IMR-90 (cell line): ENCODE measurements at regions not wholly inside any gene's neighbourhood (a gene's known extent, or its start where the extent isn't known, plus 50 kb on each side); places are given as distances from the start of the nearest gene placed in this dataset.

ENCODE experiments used
- ATAC-seq: fragments of 200-7000 bp; cut with Tn5 transposase; 2 replicates; pipeline ENCODE4 v1.9.1; 2020; ENCODE audit warnings: low read depth, mild to moderate bottlenecking, moderate library complexity
- BruUV-seq: library from RNA; stranded (reverse); fragments of 400-500 nt; replicated peaks from 2 replicates; lab custom pipeline; 2021; lab: Mats Ljungman, UMichigan
- CTCF ChIA-PET: fragments of 300-600 bp; formaldehyde crosslinking; extraction: SDS; loops from one replicate; lab custom pipeline; 2021; ENCODE audit warnings: antibody characterized with exemption; lab: Yijun Ruan, JAX
- POLR2A ChIA-PET: fragments of 300-600 bp; sonication (Branson Sonifier 250); formaldehyde crosslinking; loops from one replicate; lab custom pipeline; 2022; ENCODE audit warnings: antibody characterized with exemption; ENCODE audit not compliant: unreplicated experiment; lab: Charles Lee
- DNase-seq: peaks from one replicate; pipeline ENCODE4 v3.0.0; 2013
- H2AFZ ChIP-seq: replicated peaks from 2 replicates; pipeline ENCODE3; 2013; ENCODE audit warnings: low read length, mild to moderate bottlenecking; ENCODE audit not compliant: poor library complexity
- H2AK5ac ChIP-seq: 2 replicates; pipeline ENCODE4 v1.6.1; 2013; ENCODE audit warnings: low read depth, low read length, inconsistent platforms
- H2AK9ac ChIP-seq: replicated peaks from 2 replicates; pipeline ENCODE3; 2013; ENCODE audit warnings: mild to moderate bottlenecking, low read depth, low read length, moderate library complexity; ENCODE audit not compliant: poor library complexity
- H2BK120ac ChIP-seq: 2 replicates; pipeline ENCODE4 v1.6.1; 2013; ENCODE audit warnings: low read depth, low read length, inconsistent platforms
- H2BK15ac ChIP-seq: 3 replicates; pipeline ENCODE4 v1.6.1; 2013; ENCODE audit warnings: low read depth, low read length, inconsistent platforms
- H2BK20ac ChIP-seq: 2 replicates; pipeline ENCODE4 v1.6.1; 2013; ENCODE audit warnings: low read depth, mild to moderate bottlenecking, inconsistent platforms, low read length, moderate library complexity
- H2BK5ac ChIP-seq: 2 replicates; pipeline ENCODE4 v1.6.1; 2013; ENCODE audit warnings: mild to moderate bottlenecking, low read depth, low read length, inconsistent platforms; ENCODE audit not compliant: poor library complexity, severe bottlenecking
- H3K14ac ChIP-seq: replicated peaks from 2 replicates; pipeline ENCODE4 v1.6.1; 2013; ENCODE audit warnings: low read depth, low read length, inconsistent platforms
- H3K18ac ChIP-seq: 2 replicates; pipeline ENCODE4 v1.6.1; 2013; ENCODE audit warnings: low read depth, low read length, control low read depth
- H3K23ac ChIP-seq: 2 replicates; pipeline ENCODE4 v1.6.1; 2013; ENCODE audit warnings: low read depth, low read length, inconsistent platforms
- H3K27ac ChIP-seq: 2 replicates; pipeline ENCODE4 v1.5.1; 2013; ENCODE audit warnings: mild to moderate bottlenecking, control low read depth, low read length; ENCODE audit not compliant: insufficient read depth
- H3K27me3 ChIP-seq: 2 replicates; pipeline ENCODE4 v1.6.1; 2013; ENCODE audit warnings: low read length; ENCODE audit not compliant: control insufficient read depth, insufficient read depth
- H3K36me3 ChIP-seq: 2 replicates; pipeline ENCODE4 v1.6.1; 2013; ENCODE audit warnings: low read length, mixed read lengths; ENCODE audit not compliant: control insufficient read depth, insufficient read depth
- H3K4ac ChIP-seq: 2 replicates; pipeline ENCODE4 v1.6.1; 2013; ENCODE audit warnings: low read depth, low read length, inconsistent platforms
- H3K4me1 ChIP-seq: 2 replicates; pipeline ENCODE4 v1.6.1; 2013; ENCODE audit warnings: low read length, mixed read lengths; ENCODE audit not compliant: control insufficient read depth, insufficient read depth
- H3K4me2 ChIP-seq: 2 replicates; pipeline ENCODE4 v1.6.1; 2013; ENCODE audit warnings: low read depth, mild to moderate bottlenecking, control low read depth, low read length, moderate library complexity
- H3K4me3 ChIP-seq: 2 replicates; pipeline ENCODE4 v1.5.1; 2013; ENCODE audit warnings: low read depth, mild to moderate bottlenecking, control low read depth, low read length, moderate library complexity; ENCODE audit not compliant: insufficient read depth
- H3K56ac ChIP-seq: 2 replicates; pipeline ENCODE4 v1.6.1; 2013; ENCODE audit warnings: low read length, inconsistent platforms; ENCODE audit not compliant: insufficient read depth; ENCODE audit errors: extremely low read depth
- H3K79me1 ChIP-seq, 2 experiments: 2 replicates each; pipeline ENCODE4 v1.6.1; 2013; ENCODE audit warnings: low read length in 2 of 2, inconsistent platforms in 1 of 2, low read depth in 1 of 2
- H3K9ac ChIP-seq: 2 replicates; pipeline ENCODE4 v1.6.1; 2013; ENCODE audit warnings: low read depth, low read length, control low read depth
- H3K9me1 ChIP-seq: 2 replicates; pipeline ENCODE4 v1.6.1; 2013; ENCODE audit warnings: low read length, inconsistent platforms; ENCODE audit not compliant: insufficient read depth
- H3K9me3 ChIP-seq: 2 replicates; pipeline ENCODE4 v1.6.1; 2013; ENCODE audit warnings: low read length; ENCODE audit not compliant: control insufficient read depth, insufficient read depth
- H4K20me1 ChIP-seq: 2 replicates; pipeline ENCODE4 v1.6.1; 2013; ENCODE audit warnings: low read length, inconsistent platforms; ENCODE audit not compliant: insufficient read depth
- H4K5ac ChIP-seq: 2 replicates; pipeline ENCODE4 v1.6.1; 2013; ENCODE audit warnings: mild to moderate bottlenecking, low read depth, low read length, control low read depth
- H4K8ac ChIP-seq, 2 experiments: 2 replicates each; pipeline ENCODE4 v1.6.1; 2013; ENCODE audit warnings: low read depth in 2 of 2, low read length in 2 of 2, control low read depth in 1 of 2, inconsistent platforms in 1 of 2
- H4K91ac ChIP-seq: 2 replicates; pipeline ENCODE4 v1.6.1; 2013; ENCODE audit warnings: low read depth, low read length, inconsistent platforms; ENCODE audit not compliant: insufficient read depth
- BHLHE40 ChIP-seq: fragments of 150-350 bp; IDR thresholded peaks from 2 replicates; pipeline ENCODE4 v1.6.1; 2016; ENCODE audit warnings: mild to moderate bottlenecking, low read depth, low read length
- CHD1 ChIP-seq: IDR thresholded peaks from 2 replicates; pipeline ENCODE4 v1.6.1; 2012; ENCODE audit warnings: low read depth, low read length, improper control_type of control experiment
- ELK1 ChIP-seq: fragments of 150-350 bp; IDR thresholded peaks from 2 replicates; pipeline ENCODE4 v1.6.1; 2016; ENCODE audit warnings: low read depth, mild to moderate bottlenecking, low read length, moderate library complexity, borderline replicate concordance
- FOS ChIP-seq: fragments of 150-350 bp; IDR thresholded peaks from 2 replicates; pipeline ENCODE4 v1.6.1; 2016; ENCODE audit warnings: low read depth, low read length
- MAFK ChIP-seq: IDR thresholded peaks from 2 replicates; pipeline ENCODE4 v1.6.1; 2012; ENCODE audit warnings: low read depth, low read length, improper control_type of control experiment
- NFE2L2 ChIP-seq: fragments of 150-350 bp; IDR thresholded peaks from 2 replicates; pipeline ENCODE4 v1.6.1; 2016; ENCODE audit warnings: low read depth, mild to moderate bottlenecking, low read length
- POLR2A ChIP-seq: IDR thresholded peaks from 2 replicates; pipeline ENCODE4 v1.6.1; 2012; ENCODE audit warnings: mild to moderate bottlenecking, low read depth, low read length
- RAD21 ChIP-seq: IDR thresholded peaks from 2 replicates; pipeline ENCODE4 v1.6.1; 2012; ENCODE audit warnings: low read length, improper control_type of control experiment
- RFX5 ChIP-seq: IDR thresholded peaks from 2 replicates; pipeline ENCODE4 v1.8.0; 2012; ENCODE audit warnings: low read depth, mild to moderate bottlenecking, low read length, moderate library complexity
- SMC3 ChIP-seq: fragments of 150-350 bp; IDR thresholded peaks from 2 replicates; pipeline ENCODE4 v1.6.1; 2016; ENCODE audit warnings: low read depth, mild to moderate bottlenecking, antibody characterized with exemption, low read length, moderate library complexity
- WGBS, 2 experiments: methylation state at CpG; one replicate each; pipeline versions ENCODE4 v1.1.5 to v1.1.7; 2013; ENCODE audit warnings: missing lambda C conversion rate in 2 of 2; ENCODE audit not compliant: insufficient read length in 1 of 2; ENCODE audit errors: extremely low coverage in 2 of 2; 5-methylcytosine and 5-hydroxymethylcytosine counted together
- dilution Hi-C: fragments of 300-500 bp; cut with HindIII; formaldehyde crosslinking; loops from one replicate; pipeline ENCODE4 v1.14.3; 2018; ENCODE audit warnings: low sequenced_read_pairs; ENCODE audit not compliant: unreplicated experiment
- in situ Hi-C: fragments of 300-500 bp; cut with MboI; formaldehyde crosslinking; loops from 3 replicates; pipeline ENCODE4 v1.14.3; 2019; ENCODE audit warnings: low sequenced_read_pairs, inconsistent platforms, mixed read lengths
- intact Hi-C: fragments of 100-400 bp; cut with micrococcal nuclease; formaldehyde crosslinking; loops from 2 replicates; pipeline ENCODE4 v1.10.0; 2022
- TF ChIP-seq, protein P1 (sequence below): conservative IDR thresholded peaks from 2 replicates; pipeline ENCODE4 v1.5.1; 2012; ENCODE audit warnings: mild to moderate bottlenecking, low read depth, low read length, improper control_type of control experiment

- Histone ChIP-seq H3K14ac (no peak overlapping the region), H3K4me1 (no peaks in the 10 kb centered on the region), H3K23ac (no peak overlapping the region), H4K91ac (no peak overlapping the region), H3K9me3 (peaks cover 10% of the 10 kb centered on the region), H3K9me1 (no peaks in the 10 kb centered on the region), H2BK5ac (no peak overlapping the region), H3K27ac (no peak overlapping the region), H2BK20ac (no peak overlapping the region), H4K8ac (no peak overlapping the region), H2BK15ac (no peak overlapping the region), H4K20me1 (no peaks in the 10 kb centered on the region), H3K27me3 (no peaks in the 10 kb centered on the region), H3K9ac (no peak overlapping the region), H4K5ac (no peak overlapping the region), H2AK5ac (no peak overlapping the region), H2BK120ac (no peak overlapping the region), H3K18ac (no peak overlapping the region), H3K36me3 (no peaks in the 10 kb centered on the region), H2AK9ac (no peak overlapping the region), H3K4ac (no peak overlapping the region), H2AFZ (no peak overlapping the region), H3K4me2 (no peak overlapping the region), H3K79me1 (no peaks in the 10 kb centered on the region), H3K4me3 (no peak overlapping the region), H3K56ac (no peak overlapping the region)
- ATAC-seq (no peak), DNase-seq (no peak)
- intact Hi-C loops: no loop called here
- CTCF ChIA-PET: no interaction called here
- TF ChIP-seq, protein P1, sequence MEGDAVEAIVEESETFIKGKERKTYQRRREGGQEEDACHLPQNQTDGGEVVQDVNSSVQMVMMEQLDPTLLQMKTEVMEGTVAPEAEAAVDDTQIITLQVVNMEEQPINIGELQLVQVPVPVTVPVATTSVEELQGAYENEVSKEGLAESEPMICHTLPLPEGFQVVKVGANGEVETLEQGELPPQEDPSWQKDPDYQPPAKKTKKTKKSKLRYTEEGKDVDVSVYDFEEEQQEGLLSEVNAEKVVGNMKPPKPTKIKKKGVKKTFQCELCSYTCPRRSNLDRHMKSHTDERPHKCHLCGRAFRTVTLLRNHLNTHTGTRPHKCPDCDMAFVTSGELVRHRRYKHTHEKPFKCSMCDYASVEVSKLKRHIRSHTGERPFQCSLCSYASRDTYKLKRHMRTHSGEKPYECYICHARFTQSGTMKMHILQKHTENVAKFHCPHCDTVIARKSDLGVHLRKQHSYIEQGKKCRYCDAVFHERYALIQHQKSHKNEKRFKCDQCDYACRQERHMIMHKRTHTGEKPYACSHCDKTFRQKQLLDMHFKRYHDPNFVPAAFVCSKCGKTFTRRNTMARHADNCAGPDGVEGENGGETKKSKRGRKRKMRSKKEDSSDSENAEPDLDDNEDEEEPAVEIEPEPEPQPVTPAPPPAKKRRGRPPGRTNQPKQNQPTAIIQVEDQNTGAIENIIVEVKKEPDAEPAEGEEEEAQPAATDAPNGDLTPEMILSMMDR: no peak
- no peak for TF ChIP-seq BHLHE40
- TF ChIP-seq SMC3: no peak
- TF ChIP-seq CHD1: no peak
- no peak for TF ChIP-seq MAFK
- no peak for TF ChIP-seq NFE2L2
- no peak for TF ChIP-seq RAD21
- no peak for TF ChIP-seq POLR2A
- TF ChIP-seq RFX5: no peak
- TF ChIP-seq FOS: no peak
- TF ChIP-seq ELK1: no peak
- dilution Hi-C loops: no loop called here
- POLR2A ChIA-PET: no interaction called here
- in situ Hi-C loops: no loop called here
- BruUV-seq: no TSS peak
- WGBS, 2 experiments: 80% methylated on average over 1 of the region's 17 CpGs; no CpG with 5 or more reads in 1 of the 2 experiments
Observed at GRCh38 chr4:67286724-67287123, 258.6 kb downstream of the CENPC start.
